IMR-90 (cell line): ENCODE measurements at regions not wholly inside any gene's neighbourhood (a gene's known extent, or its start where the extent isn't known, plus 50 kb on each side); places are given as distances from the start of the nearest gene placed in this dataset.

ENCODE experiments used
- ATAC-seq: fragments of 200-7000 bp; cut with Tn5 transposase; 2 replicates; pipeline ENCODE4 v1.9.1; 2020; ENCODE audit warnings: low read depth, mild to moderate bottlenecking, moderate library complexity
- BruUV-seq: library from RNA; stranded (reverse); fragments of 400-500 nt; replicated peaks from 2 replicates; lab custom pipeline; 2021; lab: Mats Ljungman, UMichigan
- CTCF ChIA-PET: fragments of 300-600 bp; formaldehyde crosslinking; extraction: SDS; loops from one replicate; lab custom pipeline; 2021; ENCODE audit warnings: antibody characterized with exemption; lab: Yijun Ruan, JAX
- POLR2A ChIA-PET: fragments of 300-600 bp; sonication (Branson Sonifier 250); formaldehyde crosslinking; loops from one replicate; lab custom pipeline; 2022; ENCODE audit warnings: antibody characterized with exemption; ENCODE audit not compliant: unreplicated experiment; lab: Charles Lee
- DNase-seq: peaks from one replicate; pipeline ENCODE4 v3.0.0; 2013
- H2AFZ ChIP-seq: replicated peaks from 2 replicates; pipeline ENCODE3; 2013; ENCODE audit warnings: low read length, mild to moderate bottlenecking; ENCODE audit not compliant: poor library complexity
- H2AK5ac ChIP-seq: 2 replicates; pipeline ENCODE4 v1.6.1; 2013; ENCODE audit warnings: low read depth, low read length, inconsistent platforms
- H2AK9ac ChIP-seq: replicated peaks from 2 replicates; pipeline ENCODE3; 2013; ENCODE audit warnings: mild to moderate bottlenecking, low read depth, low read length, moderate library complexity; ENCODE audit not compliant: poor library complexity
- H2BK120ac ChIP-seq: 2 replicates; pipeline ENCODE4 v1.6.1; 2013; ENCODE audit warnings: low read depth, low read length, inconsistent platforms
- H2BK15ac ChIP-seq: 3 replicates; pipeline ENCODE4 v1.6.1; 2013; ENCODE audit warnings: low read depth, low read length, inconsistent platforms
- H2BK20ac ChIP-seq: 2 replicates; pipeline ENCODE4 v1.6.1; 2013; ENCODE audit warnings: low read depth, mild to moderate bottlenecking, inconsistent platforms, low read length, moderate library complexity
- H2BK5ac ChIP-seq: 2 replicates; pipeline ENCODE4 v1.6.1; 2013; ENCODE audit warnings: mild to moderate bottlenecking, low read depth, low read length, inconsistent platforms; ENCODE audit not compliant: poor library complexity, severe bottlenecking
- H3K14ac ChIP-seq: replicated peaks from 2 replicates; pipeline ENCODE4 v1.6.1; 2013; ENCODE audit warnings: low read depth, low read length, inconsistent platforms
- H3K18ac ChIP-seq: 2 replicates; pipeline ENCODE4 v1.6.1; 2013; ENCODE audit warnings: low read depth, low read length, control low read depth
- H3K23ac ChIP-seq: 2 replicates; pipeline ENCODE4 v1.6.1; 2013; ENCODE audit warnings: low read depth, low read length, inconsistent platforms
- H3K27ac ChIP-seq: 2 replicates; pipeline ENCODE4 v1.5.1; 2013; ENCODE audit warnings: mild to moderate bottlenecking, control low read depth, low read length; ENCODE audit not compliant: insufficient read depth
- H3K27me3 ChIP-seq: 2 replicates; pipeline ENCODE4 v1.6.1; 2013; ENCODE audit warnings: low read length; ENCODE audit not compliant: control insufficient read depth, insufficient read depth
- H3K36me3 ChIP-seq: 2 replicates; pipeline ENCODE4 v1.6.1; 2013; ENCODE audit warnings: low read length, mixed read lengths; ENCODE audit not compliant: control insufficient read depth, insufficient read depth
- H3K4ac ChIP-seq: 2 replicates; pipeline ENCODE4 v1.6.1; 2013; ENCODE audit warnings: low read depth, low read length, inconsistent platforms
- H3K4me1 ChIP-seq: 2 replicates; pipeline ENCODE4 v1.6.1; 2013; ENCODE audit warnings: low read length, mixed read lengths; ENCODE audit not compliant: control insufficient read depth, insufficient read depth
- H3K4me2 ChIP-seq: 2 replicates; pipeline ENCODE4 v1.6.1; 2013; ENCODE audit warnings: low read depth, mild to moderate bottlenecking, control low read depth, low read length, moderate library complexity
- H3K4me3 ChIP-seq: 2 replicates; pipeline ENCODE4 v1.5.1; 2013; ENCODE audit warnings: low read depth, mild to moderate bottlenecking, control low read depth, low read length, moderate library complexity; ENCODE audit not compliant: insufficient read depth
- H3K56ac ChIP-seq: 2 replicates; pipeline ENCODE4 v1.6.1; 2013; ENCODE audit warnings: low read length, inconsistent platforms; ENCODE audit not compliant: insufficient read depth; ENCODE audit errors: extremely low read depth
- H3K79me1 ChIP-seq, 2 experiments: 2 replicates each; pipeline ENCODE4 v1.6.1; 2013; ENCODE audit warnings: low read length in 2 of 2, inconsistent platforms in 1 of 2, low read depth in 1 of 2
- H3K9ac ChIP-seq: 2 replicates; pipeline ENCODE4 v1.6.1; 2013; ENCODE audit warnings: low read depth, low read length, control low read depth
- H3K9me1 ChIP-seq: 2 replicates; pipeline ENCODE4 v1.6.1; 2013; ENCODE audit warnings: low read length, inconsistent platforms; ENCODE audit not compliant: insufficient read depth
- H3K9me3 ChIP-seq: 2 replicates; pipeline ENCODE4 v1.6.1; 2013; ENCODE audit warnings: low read length; ENCODE audit not compliant: control insufficient read depth, insufficient read depth
- H4K20me1 ChIP-seq: 2 replicates; pipeline ENCODE4 v1.6.1; 2013; ENCODE audit warnings: low read length, inconsistent platforms; ENCODE audit not compliant: insufficient read depth
- H4K5ac ChIP-seq: 2 replicates; pipeline ENCODE4 v1.6.1; 2013; ENCODE audit warnings: mild to moderate bottlenecking, low read depth, low read length, control low read depth
- H4K8ac ChIP-seq, 2 experiments: 2 replicates each; pipeline ENCODE4 v1.6.1; 2013; ENCODE audit warnings: low read depth in 2 of 2, low read length in 2 of 2, control low read depth in 1 of 2, inconsistent platforms in 1 of 2
- H4K91ac ChIP-seq: 2 replicates; pipeline ENCODE4 v1.6.1; 2013; ENCODE audit warnings: low read depth, low read length, inconsistent platforms; ENCODE audit not compliant: insufficient read depth
- FOS ChIP-seq: fragments of 150-350 bp; IDR thresholded peaks from 2 replicates; pipeline ENCODE4 v1.6.1; 2016; ENCODE audit warnings: low read depth, low read length
- MXI1 ChIP-seq: IDR thresholded peaks from 2 replicates; pipeline ENCODE4 v1.6.1; 2012; ENCODE audit warnings: low read depth, mild to moderate bottlenecking, low read length, moderate library complexity, borderline replicate concordance
- NFE2L2 ChIP-seq: fragments of 150-350 bp; IDR thresholded peaks from 2 replicates; pipeline ENCODE4 v1.6.1; 2016; ENCODE audit warnings: low read depth, mild to moderate bottlenecking, low read length
- RCOR1 ChIP-seq: IDR thresholded peaks from 2 replicates; pipeline ENCODE4 v1.6.1; 2012; ENCODE audit warnings: mild to moderate bottlenecking, low read length, improper control_type of control experiment; ENCODE audit not compliant: insufficient replicate concordance
- USF2 ChIP-seq: fragments of 150-350 bp; IDR thresholded peaks from 2 replicates; pipeline ENCODE4 v1.6.1; 2017; ENCODE audit warnings: mild to moderate bottlenecking, antibody characterized with exemption, low read length, low read depth
- WGBS, 2 experiments: methylation state at CpG; one replicate each; pipeline versions ENCODE4 v1.1.5 to v1.1.7; 2013; ENCODE audit warnings: missing lambda C conversion rate in 2 of 2; ENCODE audit not compliant: insufficient read length in 1 of 2; ENCODE audit errors: extremely low coverage in 2 of 2; 5-methylcytosine and 5-hydroxymethylcytosine counted together
- dilution Hi-C: fragments of 300-500 bp; cut with HindIII; formaldehyde crosslinking; loops from one replicate; pipeline ENCODE4 v1.14.3; 2018; ENCODE audit warnings: low sequenced_read_pairs; ENCODE audit not compliant: unreplicated experiment
- in situ Hi-C: fragments of 300-500 bp; cut with MboI; formaldehyde crosslinking; loops from 3 replicates; pipeline ENCODE4 v1.14.3; 2019; ENCODE audit warnings: low sequenced_read_pairs, inconsistent platforms, mixed read lengths
- intact Hi-C: fragments of 100-400 bp; cut with micrococcal nuclease; formaldehyde crosslinking; loops from 2 replicates; pipeline ENCODE4 v1.10.0; 2022

- no peak overlapping the region for H4K8ac ChIP-seq
- no peak overlapping the region for H3K18ac ChIP-seq
- H3K9me1 ChIP-seq: no peaks in the 10 kb centered on the region
- dilution Hi-C loops (no loop called here), intact Hi-C loops (no loop called here), in situ Hi-C loops (no loop called here)
- no peaks in the 10 kb centered on the region for H3K36me3 ChIP-seq
- H3K27me3 ChIP-seq: no peaks in the 10 kb centered on the region
- no CpG with 5 or more reads among the region's 7 CpGs for WGBS, 2 experiments
- no peaks in the 10 kb centered on the region for H3K4me1 ChIP-seq
- BruUV-seq: no TSS peak
- H2AK9ac ChIP-seq: no peak overlapping the region
- peaks cover 33% of the 10 kb centered on the region for H3K9me3 ChIP-seq
- no peak overlapping the region for H4K91ac ChIP-seq
- no peak overlapping the region for H3K56ac ChIP-seq
- DNase-seq (no peak), ATAC-seq (no peak)
- no peak overlapping the region for H3K27ac ChIP-seq
- ChIA-PET POLR2A (no interaction called here), CTCF (no interaction called here)
- TF ChIP-seq NFE2L2: no peak
- TF ChIP-seq RCOR1: no peak
- TF ChIP-seq FOS: no peak
- TF ChIP-seq MXI1: no peak
- TF ChIP-seq USF2: no peak
- no peak overlapping the region for H3K4ac ChIP-seq
- no peak overlapping the region for H3K14ac ChIP-seq
- no peak overlapping the region for H3K4me3 ChIP-seq
- no peak overlapping the region for H2BK15ac ChIP-seq
- H3K9ac ChIP-seq: no peak overlapping the region
- no peak overlapping the region for H3K4me2 ChIP-seq
- no peaks in the 10 kb centered on the region for H3K79me1 ChIP-seq
- H2AFZ ChIP-seq: no peak overlapping the region
- H2BK5ac ChIP-seq: no peak overlapping the region
- no peak overlapping the region for H2BK20ac ChIP-seq
- H3K23ac ChIP-seq: no peak overlapping the region
- H2AK5ac ChIP-seq: no peak overlapping the region
- no peaks in the 10 kb centered on the region for H4K20me1 ChIP-seq
- no peak overlapping the region for H4K5ac ChIP-seq
- H2BK120ac ChIP-seq: no peak overlapping the region
Observed at GRCh38 chr5:2611659-2612058, 139.8 kb downstream of the IRX2 start.
